Ascending aorta (tissue), 2 donors: ENCODE measurements at regions not wholly inside any gene's neighbourhood (a gene's known extent, or its start where the extent isn't known, plus 50 kb on each side); places are given as distances from the start of the nearest gene placed in this dataset.

ENCODE experiments used
- DNase-seq, 2 donors: peaks; one replicate each; pipeline ENCODE4 v3.0.0-alpha.2; 2019; ENCODE audit warnings: low spot score in 2 of 2
- H3K27ac ChIP-seq, 2 donors: fragments of 200-600 bp; sonication (generic); one replicate each; pipeline ENCODE4 v1.5.1; 2016 to 2017; ENCODE audit warnings: mild to moderate bottlenecking in 1 of 2
- H3K27me3 ChIP-seq: fragments of 200-600 bp; sonication (generic); one replicate; pipeline ENCODE4 v1.5.1; 2017
- H3K36me3 ChIP-seq, 2 donors: fragments of 200-600 bp; sonication (generic); one replicate each; pipeline ENCODE4 v1.5.1; 2016
- H3K4me1 ChIP-seq, 2 donors: fragments of 200-600 bp; sonication (generic); one replicate each; pipeline ENCODE4 v1.5.1; 2016 to 2017; ENCODE audit warnings: mild to moderate bottlenecking in 1 of 2
- H3K4me3 ChIP-seq, 2 donors: fragments of 200-600 bp; sonication (generic); one replicate each; pipeline ENCODE4 v1.5.1; 2016 to 2017; ENCODE audit warnings: mild to moderate bottlenecking in 1 of 2
- H3K9me3 ChIP-seq, 2 donors: fragments of 200-600 bp; sonication (generic); one replicate each; pipeline ENCODE4 v1.5.1; 2016
- intact Hi-C: fragments of 100-400 bp; cut with DNase I; formaldehyde crosslinking; loops from one replicate; pipeline ENCODE4 v1.15.1; 2023
- TF ChIP-seq, protein P1 (sequence below), 3 experiments: fragments of 200-600 bp in 2 of 3; fragments of 450-650 bp in 1 of 3; sonication (generic) in 2 of 3; IDR thresholded peaks; one replicate each; pipeline ENCODE4 v1.5.1; 2016 to 2019; ENCODE audit warnings: antibody characterized with exemption in 3 of 3, mild to moderate bottlenecking in 1 of 3, moderate library complexity in 1 of 3

GRCh38 chr2:198966269-198966668 lies 491.5 kb downstream of the SATB2 start:
- Histone ChIP-seq H3K4me3 (no peak overlapping the region), H3K9me3 (no peaks in the 10 kb centered on the region), H3K36me3 (no peaks in the 10 kb centered on the region), H3K4me1 (no peaks in the 10 kb centered on the region), H3K27me3 (no peaks in the 10 kb centered on the region), H3K27ac (no peak overlapping the region)
- DNase-seq, result no peak
- intact Hi-C loops, result no loop called here
- TF ChIP-seq, protein P1, sequence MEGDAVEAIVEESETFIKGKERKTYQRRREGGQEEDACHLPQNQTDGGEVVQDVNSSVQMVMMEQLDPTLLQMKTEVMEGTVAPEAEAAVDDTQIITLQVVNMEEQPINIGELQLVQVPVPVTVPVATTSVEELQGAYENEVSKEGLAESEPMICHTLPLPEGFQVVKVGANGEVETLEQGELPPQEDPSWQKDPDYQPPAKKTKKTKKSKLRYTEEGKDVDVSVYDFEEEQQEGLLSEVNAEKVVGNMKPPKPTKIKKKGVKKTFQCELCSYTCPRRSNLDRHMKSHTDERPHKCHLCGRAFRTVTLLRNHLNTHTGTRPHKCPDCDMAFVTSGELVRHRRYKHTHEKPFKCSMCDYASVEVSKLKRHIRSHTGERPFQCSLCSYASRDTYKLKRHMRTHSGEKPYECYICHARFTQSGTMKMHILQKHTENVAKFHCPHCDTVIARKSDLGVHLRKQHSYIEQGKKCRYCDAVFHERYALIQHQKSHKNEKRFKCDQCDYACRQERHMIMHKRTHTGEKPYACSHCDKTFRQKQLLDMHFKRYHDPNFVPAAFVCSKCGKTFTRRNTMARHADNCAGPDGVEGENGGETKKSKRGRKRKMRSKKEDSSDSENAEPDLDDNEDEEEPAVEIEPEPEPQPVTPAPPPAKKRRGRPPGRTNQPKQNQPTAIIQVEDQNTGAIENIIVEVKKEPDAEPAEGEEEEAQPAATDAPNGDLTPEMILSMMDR (IDR thresholded peaks at IDR 0.05), result no peak

- Histone ChIP-seq H3K27me3 (no peaks in the 10 kb centered on the region), H3K4me3 (no peak overlapping the region), H3K9me3 (no peaks in the 10 kb centered on the region), H3K4me1 (peaks cover 0 to 5% of the 10 kb centered on the region in 2 donors), H3K36me3 (no peaks in the 10 kb centered on the region), H3K27ac (no peak overlapping the region)
- intact Hi-C loops, result no loop called here
- DNase-seq, result no peak
- TF ChIP-seq, protein P1 (IDR thresholded peaks at IDR 0.05), result peak in 2 of 3 experiments; percentile 9 to 13
Observed at GRCh38 chr2:198961547-198961946, 496.2 kb downstream of the SATB2 start.

DNA sequence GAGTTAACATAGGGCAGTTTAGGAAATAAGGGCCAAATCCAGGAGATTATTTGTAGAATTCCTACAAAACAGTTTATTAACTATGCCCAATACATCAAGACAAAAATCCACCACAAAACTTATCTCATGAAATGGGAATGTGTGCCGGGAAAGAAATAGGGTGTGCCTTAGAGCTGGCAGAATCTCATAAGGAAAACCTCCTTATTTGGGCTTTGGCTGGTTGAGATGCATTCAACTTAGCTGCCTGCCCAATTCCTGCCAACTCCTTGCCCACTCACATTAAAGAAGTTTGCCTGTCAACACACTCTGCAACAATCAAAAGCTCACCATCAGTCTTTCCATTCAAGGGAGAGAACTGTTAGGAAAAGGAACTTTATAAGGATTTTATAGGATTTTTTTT lies 500.6 kb downstream of the SATB2 start:
- no peaks in the 10 kb centered on the region for H3K36me3 ChIP-seq
- no peak overlapping the region for H3K27ac ChIP-seq
- H3K4me1 ChIP-seq, result peaks cover 0 to 5% of the 10 kb centered on the region in 2 donors
- no peaks in the 10 kb centered on the region for H3K27me3 ChIP-seq
- H3K4me3 ChIP-seq, result no peak overlapping the region
- H3K9me3 ChIP-seq, result no peaks in the 10 kb centered on the region
- TF ChIP-seq, protein P1 (IDR thresholded peaks at IDR 0.05), result no peak
- intact Hi-C loops, result no loop called here
- DNase-seq, result no peak

DNA sequence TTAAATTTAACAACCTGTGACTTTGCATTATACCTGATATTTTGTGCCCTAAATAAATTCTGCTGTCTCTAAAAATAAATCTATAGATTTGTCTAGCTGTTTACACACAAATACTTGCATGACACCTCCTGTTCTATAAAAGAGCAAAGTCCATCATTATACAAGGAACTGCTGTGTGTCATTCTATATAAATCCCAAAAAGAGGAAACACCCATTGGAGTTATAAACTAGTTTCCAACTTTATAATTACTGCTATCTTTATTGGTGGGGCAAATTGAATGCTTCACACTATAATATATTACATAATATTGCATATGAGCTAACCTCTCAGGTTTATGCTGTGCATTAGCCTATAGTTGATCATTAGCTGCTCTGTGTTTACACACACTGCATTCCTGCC lies 504.4 kb downstream of the SATB2 start:
- H3K27me3 ChIP-seq, result no peaks in the 10 kb centered on the region
- TF ChIP-seq, protein P1 (IDR thresholded peaks at IDR 0.05), result no peak

GRCh38 chr2:198950803-198951202 lies 506.9 kb downstream of the SATB2 start:
- no peaks in the 10 kb centered on the region for H3K9me3 ChIP-seq
- H3K27me3 ChIP-seq, result no peaks in the 10 kb centered on the region
- no peak overlapping the region for H3K27ac ChIP-seq
- no peaks in the 10 kb centered on the region for H3K36me3 ChIP-seq
- DNase-seq, result no peak
- intact Hi-C loops, result no loop called here
- H3K4me3 ChIP-seq, result no peak overlapping the region
- TF ChIP-seq, protein P1 (IDR thresholded peaks at IDR 0.05), result no peak
- no peaks in the 10 kb centered on the region for H3K4me1 ChIP-seq

More for the DNA sequence above, 504.4 kb downstream of the SATB2 start:
- no peaks in the 10 kb centered on the region for H3K9me3 ChIP-seq
- DNase-seq, result no peak
- no peaks in the 10 kb centered on the region for H3K36me3 ChIP-seq
- intact Hi-C loops, result no loop called here
- no peak overlapping the region for H3K4me3 ChIP-seq
- H3K27ac ChIP-seq, result no peak overlapping the region
- peaks cover 0 to 5% of the 10 kb centered on the region in 2 donors for H3K4me1 ChIP-seq

DNA sequence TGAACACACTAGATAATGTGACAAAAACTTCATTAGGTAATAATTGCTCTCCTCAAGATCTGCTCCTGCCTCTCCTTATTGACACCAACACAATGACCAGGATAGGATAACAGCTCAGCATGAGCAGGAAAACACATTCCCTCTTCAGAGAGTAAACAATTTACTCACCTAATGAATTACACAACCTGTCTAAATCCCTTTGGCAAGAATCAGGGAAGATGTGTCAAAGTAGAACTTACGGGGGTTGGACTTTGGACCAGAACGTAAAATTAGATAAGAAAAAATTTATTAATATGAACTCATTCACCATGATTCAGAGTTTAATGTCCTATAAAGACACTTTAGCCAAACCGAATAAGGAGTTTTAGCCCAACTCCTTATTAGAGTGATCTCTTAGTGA lies 512.2 kb downstream of the SATB2 start:
- H3K9me3 ChIP-seq, result no peaks in the 10 kb centered on the region
- no peak overlapping the region for H3K4me3 ChIP-seq
- H3K27me3 ChIP-seq, result no peaks in the 10 kb centered on the region
- intact Hi-C loops, result no loop called here
- TF ChIP-seq, protein P1 (IDR thresholded peaks at IDR 0.05), result no peak
- no peaks in the 10 kb centered on the region for H3K4me1 ChIP-seq
- no peak overlapping the region for H3K27ac ChIP-seq
- no peaks in the 10 kb centered on the region for H3K36me3 ChIP-seq
- DNase-seq, result no peak
